GM19372 (cell line): ENCODE measurements at regions not wholly inside any gene's neighbourhood (a gene's known extent, or its start where the extent isn't known, plus 50 kb on each side); places are given as distances from the start of the nearest gene placed in this dataset.
"Not testable (repeated sequence)": the region's sequence is repeated elsewhere in the genome, so short reads cannot be mapped to it uniquely, and the experiment has no call there.

Experiments used
- ATAC-seq: cut with Tn5 transposase; IDR thresholded peaks from one replicate; pipeline ENCODE4 v1.9.1; 2021; ENCODE audit warnings: mild to moderate bottlenecking, low read depth, moderate library complexity; ENCODE audit not compliant: unreplicated experiment

DNA sequence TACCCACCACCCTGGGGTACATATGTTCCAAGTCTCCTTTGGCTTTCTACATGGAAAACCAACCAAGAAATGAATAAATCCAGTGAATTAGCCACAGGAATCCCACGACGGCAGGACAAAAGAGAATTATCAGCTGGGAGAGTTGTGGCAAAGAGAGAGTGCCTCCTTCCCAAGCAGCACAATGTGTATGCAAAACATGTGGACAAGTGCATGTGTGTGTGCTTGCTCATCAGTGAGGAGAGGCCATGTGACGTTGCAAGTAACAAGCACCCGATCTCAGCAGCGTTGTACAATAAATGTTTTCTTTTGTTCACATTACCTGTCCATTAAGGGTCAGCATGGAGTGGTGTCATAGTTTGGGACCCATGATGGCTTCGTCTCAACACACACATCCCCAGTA is 50.0 kb upstream of the EMX2 start:
- ATAC-seq: no peak

- ATAC-seq: no peak
Measured at GRCh38 chr10:117488004-117488403, 54.5 kb upstream of the EMX2 start.

- no peak for ATAC-seq
Measured at GRCh38 chr10:117486606-117487005, 55.9 kb upstream of the EMX2 start.

DNA sequence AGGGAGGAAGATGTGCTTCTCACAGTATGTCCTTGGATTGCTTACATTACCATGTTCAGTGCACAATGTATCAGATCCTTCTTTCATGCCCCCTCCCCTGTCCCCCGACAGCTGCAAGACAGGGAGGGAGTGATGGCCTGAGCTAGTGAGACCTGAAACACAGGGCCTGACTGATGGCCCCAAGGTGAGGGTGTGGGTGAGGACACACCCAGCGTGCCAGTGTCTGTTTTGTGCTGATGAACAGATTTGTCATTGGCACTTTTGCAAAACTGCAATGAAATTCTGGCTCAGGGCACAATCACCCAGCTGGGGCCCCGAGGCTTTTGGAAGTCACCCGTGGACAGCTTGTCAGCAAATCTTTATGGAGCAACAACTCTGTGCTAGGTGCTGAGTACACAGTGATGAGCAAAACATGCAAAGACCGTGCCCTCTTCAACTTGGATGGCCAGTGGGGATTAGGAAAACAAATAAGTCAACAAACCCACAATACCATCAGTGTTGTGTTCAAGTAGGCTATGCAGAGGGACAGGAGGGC is 59.4 kb upstream of the EMX2 start:
- ATAC-seq: no peak

DNA sequence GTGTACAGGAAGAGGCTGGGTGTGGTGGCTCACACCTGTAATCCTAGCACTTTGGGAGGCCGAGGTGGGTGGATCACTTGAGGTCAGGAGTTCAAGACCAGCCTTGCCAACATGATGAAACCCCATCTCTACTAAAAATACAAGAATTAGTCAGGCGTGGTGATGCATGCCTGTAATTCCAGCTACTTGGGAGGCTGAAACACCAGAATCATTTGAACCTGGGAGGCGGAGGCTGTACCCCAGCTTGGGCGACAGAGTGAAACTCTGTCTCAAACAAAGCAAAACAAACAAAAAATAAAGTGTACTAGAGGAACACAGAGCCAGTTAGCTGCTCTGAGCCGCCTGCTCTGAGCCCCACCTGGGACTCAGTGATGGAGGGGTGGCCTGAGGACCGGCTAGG is 61.5 kb upstream of the EMX2 start:
- ATAC-seq: not testable (repeated sequence)

GRCh38 chr10:117480097-117480496 is 62.4 kb upstream of the EMX2 start:
- no peak for ATAC-seq

- ATAC-seq: no peak
Measured at GRCh38 chr10:117477961-117478670, 64.4 kb upstream of the EMX2 start.

- ATAC-seq: no peak
Measured at GRCh38 chr10:117477211-117477947, 65.2 kb upstream of the EMX2 start.

DNA sequence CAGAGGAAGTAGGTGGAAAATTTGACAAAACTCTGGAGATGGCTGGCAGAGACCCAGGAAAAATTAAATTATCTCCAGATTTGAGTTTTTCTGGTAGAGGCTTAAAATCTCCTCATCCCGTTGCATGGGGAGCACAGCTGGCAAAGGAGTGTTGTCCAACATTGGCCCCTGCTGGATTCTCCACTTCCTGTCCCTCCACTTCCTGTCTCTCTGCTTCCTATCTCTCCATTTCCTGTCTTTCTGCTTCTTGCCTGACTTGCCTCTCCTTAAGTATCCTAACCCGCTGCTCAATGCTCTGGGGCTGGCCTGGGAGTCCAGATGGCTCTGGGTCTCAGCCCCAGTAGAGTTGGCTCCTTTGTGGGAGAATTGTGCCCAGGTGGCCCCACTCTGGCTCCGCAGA is 65.8 kb upstream of the EMX2 start:
- no peak for ATAC-seq

GRCh38 chr10:117476281-117476680 is 66.3 kb upstream of the EMX2 start:
- ATAC-seq: no peak

DNA sequence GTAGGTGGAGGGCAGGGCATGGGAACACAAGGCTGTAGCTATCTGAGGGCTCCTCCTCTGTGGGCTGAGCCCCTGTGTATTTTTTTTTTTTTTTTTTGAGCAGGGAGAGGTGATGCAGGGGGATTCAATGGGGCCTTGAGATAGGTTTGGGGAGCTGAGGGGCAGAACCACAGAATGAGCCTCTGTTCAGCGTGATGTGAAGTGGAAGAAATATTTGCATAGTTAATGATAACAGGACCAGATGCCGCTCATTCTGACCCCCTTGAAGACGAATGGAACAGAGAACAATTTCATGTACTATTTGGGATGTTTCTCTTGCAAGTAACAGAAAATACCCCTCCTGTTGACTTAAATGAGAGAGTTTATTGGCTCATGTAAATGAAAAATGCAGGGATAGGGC is 69.7 kb upstream of the EMX2 start:
- no peak for ATAC-seq

GRCh38 chr10:117471344-117471874 is 71.1 kb upstream of the EMX2 start:
- ATAC-seq: no peak

DNA sequence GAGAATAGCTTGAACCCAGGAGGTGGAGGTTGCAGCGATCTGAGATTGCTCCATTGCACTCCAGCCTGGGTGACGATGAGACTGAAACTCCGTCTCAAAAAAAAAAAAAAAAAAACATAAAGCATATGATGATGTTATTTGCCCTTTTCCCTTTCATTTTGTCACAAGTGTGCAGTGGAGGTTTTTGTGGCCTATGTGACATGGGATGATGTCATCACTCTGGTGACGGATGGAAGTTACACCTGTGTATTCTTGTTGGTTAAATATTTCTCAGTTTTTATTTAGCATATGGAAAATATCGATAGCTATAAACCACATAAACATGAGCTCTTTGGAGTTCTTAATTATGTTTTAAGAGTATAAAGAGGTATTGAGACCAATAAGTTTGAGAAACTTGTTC is 71.8 kb upstream of the EMX2 start:
- ATAC-seq: no peak

- ATAC-seq: no peak
Measured at GRCh38 chr10:117468665-117469064, 73.9 kb upstream of the EMX2 start.

GRCh38 chr10:117464176-117464575 is 78.4 kb upstream of the EMX2 start:
- no peak for ATAC-seq

DNA sequence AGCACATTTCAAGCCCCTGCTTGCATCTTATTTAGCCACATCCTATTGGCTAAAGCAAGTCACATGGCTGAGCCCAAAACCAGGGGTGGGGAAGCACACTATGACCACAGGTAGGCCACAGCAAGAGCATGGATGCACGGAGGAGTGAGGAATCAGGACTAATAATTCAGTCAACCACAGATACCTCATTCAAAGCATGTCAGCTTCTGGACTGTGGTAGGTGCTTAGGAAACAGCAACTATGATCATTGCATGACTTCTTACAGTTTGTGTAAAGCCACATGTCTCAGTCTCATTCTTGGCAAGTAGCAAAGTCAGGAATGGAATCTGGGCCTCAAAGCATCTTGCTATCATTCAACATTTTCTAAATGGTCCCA is 79.0 kb upstream of the EMX2 start:
- no peak for ATAC-seq

DNA sequence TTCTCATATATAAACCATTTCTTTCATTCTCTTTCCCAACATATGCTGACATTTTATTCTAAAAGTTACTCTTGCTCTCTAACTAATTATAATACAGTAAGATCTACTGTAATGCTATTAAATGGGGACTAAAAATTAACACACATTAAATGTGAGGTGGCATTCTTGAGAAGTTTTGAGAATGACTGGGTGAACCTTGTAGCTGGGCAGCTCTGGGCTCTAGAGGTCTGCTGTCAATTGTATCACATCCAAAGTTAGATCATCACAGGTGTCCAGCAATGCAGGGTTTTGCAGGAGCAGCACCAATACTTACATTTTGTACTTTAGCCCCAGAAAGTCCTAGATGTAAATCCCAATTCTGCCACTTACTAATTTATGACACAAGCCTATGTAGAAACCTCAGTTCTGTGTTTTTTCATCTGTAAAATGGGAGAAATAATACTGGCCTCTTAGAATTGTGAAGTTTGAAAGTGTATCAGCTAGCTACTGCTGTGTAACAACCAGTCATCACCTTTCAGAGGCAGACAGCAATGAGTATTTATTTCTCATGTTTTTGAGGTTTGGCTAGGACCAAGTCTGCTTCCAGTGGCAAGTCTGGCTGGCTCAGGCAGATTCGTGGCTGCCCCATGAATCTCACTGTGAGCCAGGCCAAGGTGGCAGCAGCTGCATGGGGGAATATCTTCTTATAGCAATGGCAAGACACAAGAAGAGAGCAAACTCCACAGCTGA is 79.6 kb upstream of the EMX2 start:
- ATAC-seq: no peak

GRCh38 chr10:117462424-117462792 is 80.1 kb upstream of the EMX2 start:
- no peak for ATAC-seq

DNA sequence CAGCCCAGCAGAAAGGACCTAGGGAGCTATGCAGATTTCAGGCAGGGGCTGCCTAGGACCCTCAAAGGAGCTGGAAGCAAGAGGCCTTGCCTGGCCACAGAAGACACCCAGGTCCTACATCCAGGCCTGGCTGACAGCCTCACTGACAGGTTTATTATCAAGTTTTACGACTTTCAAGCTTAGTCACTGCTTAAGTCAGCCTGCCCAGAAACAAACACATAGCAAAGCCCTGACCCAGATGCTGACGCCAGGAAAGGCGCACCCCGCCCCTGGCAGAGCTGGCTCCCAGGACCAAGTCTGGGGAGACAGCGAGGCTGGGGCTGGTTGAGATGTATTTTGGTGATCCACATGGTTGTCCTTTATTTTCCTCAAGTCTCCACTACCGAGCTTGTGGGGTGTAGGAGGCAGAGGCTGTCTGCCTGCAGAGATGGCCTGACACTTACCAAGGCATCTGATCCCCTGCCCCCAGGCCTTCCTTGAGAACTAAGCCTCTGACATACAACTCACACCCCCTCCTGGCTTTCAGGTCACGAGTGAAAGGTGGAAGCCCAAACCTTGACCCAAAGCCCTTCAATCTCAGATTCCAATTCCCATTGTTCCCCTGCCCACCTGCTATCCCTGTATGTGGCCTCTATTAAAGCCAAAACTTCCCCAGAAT is 80.7 kb upstream of the EMX2 start:
- ATAC-seq: no peak

- no peak for ATAC-seq
Measured at GRCh38 chr10:117460846-117461765, 81.4 kb upstream of the EMX2 start.
